Progenitor cell of endocrine pancreas (in vitro differentiated cells): ENCODE measurements at regions not wholly inside any gene's neighbourhood (a gene's known extent, or its start where the extent isn't known, plus 50 kb on each side); places are given as distances from the start of the nearest gene placed in this dataset.

ENCODE experiments used
- DNase-seq: peaks from one replicate; pipeline ENCODE4 v3.0.0; 2021; ENCODE audit warnings: low spot score; ENCODE audit not compliant: unreplicated experiment
- H3K27ac Mint-ChIP-seq: 2 replicates; pipeline ENCODE4 v1.8.0; 2021; ENCODE audit warnings: mild to moderate bottlenecking, moderate library complexity, mixed read lengths
- H3K27me3 Mint-ChIP-seq: 2 replicates; pipeline ENCODE4 v1.8.0; 2021; ENCODE audit warnings: mixed read lengths
- H3K36me3 Mint-ChIP-seq: 2 replicates; pipeline ENCODE4 v1.8.0; 2022; ENCODE audit warnings: mixed read lengths; ENCODE audit not compliant: insufficient read depth
- H3K4me1 Mint-ChIP-seq: 2 replicates; pipeline ENCODE4 v1.8.0; 2021; ENCODE audit warnings: low read depth, mixed read lengths
- H3K4me3 Mint-ChIP-seq: 2 replicates; pipeline ENCODE4 v1.8.0; 2021; ENCODE audit warnings: low read depth, mild to moderate bottlenecking, moderate library complexity, mixed read lengths
- H3K9me3 Mint-ChIP-seq: 2 replicates; pipeline ENCODE4 v1.8.0; 2021; ENCODE audit warnings: low read depth, mixed read lengths
- TF ChIP-seq, protein P1 (sequence below): fragments of 200-600 bp; sonication (generic); IDR thresholded peaks from one replicate; pipeline ENCODE4 v1.5.0; 2021; ENCODE audit warnings: antibody characterized with exemption, mild to moderate bottlenecking; ENCODE audit not compliant: unreplicated experiment

DNA sequence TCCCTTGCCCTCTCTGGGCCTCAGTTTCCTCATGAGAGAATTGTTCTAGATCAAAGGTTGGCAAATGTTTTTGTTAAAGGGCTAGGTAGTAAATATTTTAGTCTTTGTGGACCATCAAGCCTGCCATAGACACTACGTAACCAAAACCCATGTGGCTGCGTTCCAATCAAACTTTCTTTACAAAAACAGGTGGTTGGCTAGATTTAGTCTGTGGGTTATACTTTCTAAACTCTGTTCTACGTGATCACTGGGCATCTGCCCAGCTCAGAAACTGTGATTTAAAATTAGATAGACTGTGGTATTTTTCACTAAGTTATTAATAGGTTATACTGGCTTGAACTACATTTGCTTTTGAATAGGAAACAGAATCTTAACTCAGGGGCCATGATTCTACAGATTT is 149.8 kb upstream of the DCC start:
- Mint-ChIP-seq H3K36me3 (no peaks in the 10 kb centered on the region), H3K4me3 (no peak overlapping the region), H3K27ac (no peak overlapping the region), H3K4me1 (no peaks in the 10 kb centered on the region), H3K27me3 (peaks cover 3% of the 10 kb centered on the region), H3K9me3 (no peaks in the 10 kb centered on the region)
- DNase-seq, result no peak
- TF ChIP-seq, protein P1, sequence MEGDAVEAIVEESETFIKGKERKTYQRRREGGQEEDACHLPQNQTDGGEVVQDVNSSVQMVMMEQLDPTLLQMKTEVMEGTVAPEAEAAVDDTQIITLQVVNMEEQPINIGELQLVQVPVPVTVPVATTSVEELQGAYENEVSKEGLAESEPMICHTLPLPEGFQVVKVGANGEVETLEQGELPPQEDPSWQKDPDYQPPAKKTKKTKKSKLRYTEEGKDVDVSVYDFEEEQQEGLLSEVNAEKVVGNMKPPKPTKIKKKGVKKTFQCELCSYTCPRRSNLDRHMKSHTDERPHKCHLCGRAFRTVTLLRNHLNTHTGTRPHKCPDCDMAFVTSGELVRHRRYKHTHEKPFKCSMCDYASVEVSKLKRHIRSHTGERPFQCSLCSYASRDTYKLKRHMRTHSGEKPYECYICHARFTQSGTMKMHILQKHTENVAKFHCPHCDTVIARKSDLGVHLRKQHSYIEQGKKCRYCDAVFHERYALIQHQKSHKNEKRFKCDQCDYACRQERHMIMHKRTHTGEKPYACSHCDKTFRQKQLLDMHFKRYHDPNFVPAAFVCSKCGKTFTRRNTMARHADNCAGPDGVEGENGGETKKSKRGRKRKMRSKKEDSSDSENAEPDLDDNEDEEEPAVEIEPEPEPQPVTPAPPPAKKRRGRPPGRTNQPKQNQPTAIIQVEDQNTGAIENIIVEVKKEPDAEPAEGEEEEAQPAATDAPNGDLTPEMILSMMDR, result no peak

- Mint-ChIP-seq H3K9me3 (no peaks in the 10 kb centered on the region), H3K4me3 (no peak overlapping the region), H3K4me1 (no peaks in the 10 kb centered on the region), H3K27me3 (peaks cover 3% of the 10 kb centered on the region), H3K27ac (no peak overlapping the region), H3K36me3 (no peaks in the 10 kb centered on the region)
- TF ChIP-seq, protein P1, result no peak
- DNase-seq, result no peak
Measured at GRCh38 chr18:52190631-52191030, 149.4 kb upstream of the DCC start.

GRCh38 chr18:52200406-52200805 is 139.6 kb upstream of the DCC start:
- TF ChIP-seq, protein P1, result no peak
- H3K4me3 Mint-ChIP-seq, result no peak overlapping the region
- no peak overlapping the region for H3K27ac Mint-ChIP-seq
- no peaks in the 10 kb centered on the region for H3K9me3 Mint-ChIP-seq
- H3K4me1 Mint-ChIP-seq, result no peaks in the 10 kb centered on the region
- H3K36me3 Mint-ChIP-seq, result no peaks in the 10 kb centered on the region
- no peaks in the 10 kb centered on the region for H3K27me3 Mint-ChIP-seq
- no peak for DNase-seq

DNA sequence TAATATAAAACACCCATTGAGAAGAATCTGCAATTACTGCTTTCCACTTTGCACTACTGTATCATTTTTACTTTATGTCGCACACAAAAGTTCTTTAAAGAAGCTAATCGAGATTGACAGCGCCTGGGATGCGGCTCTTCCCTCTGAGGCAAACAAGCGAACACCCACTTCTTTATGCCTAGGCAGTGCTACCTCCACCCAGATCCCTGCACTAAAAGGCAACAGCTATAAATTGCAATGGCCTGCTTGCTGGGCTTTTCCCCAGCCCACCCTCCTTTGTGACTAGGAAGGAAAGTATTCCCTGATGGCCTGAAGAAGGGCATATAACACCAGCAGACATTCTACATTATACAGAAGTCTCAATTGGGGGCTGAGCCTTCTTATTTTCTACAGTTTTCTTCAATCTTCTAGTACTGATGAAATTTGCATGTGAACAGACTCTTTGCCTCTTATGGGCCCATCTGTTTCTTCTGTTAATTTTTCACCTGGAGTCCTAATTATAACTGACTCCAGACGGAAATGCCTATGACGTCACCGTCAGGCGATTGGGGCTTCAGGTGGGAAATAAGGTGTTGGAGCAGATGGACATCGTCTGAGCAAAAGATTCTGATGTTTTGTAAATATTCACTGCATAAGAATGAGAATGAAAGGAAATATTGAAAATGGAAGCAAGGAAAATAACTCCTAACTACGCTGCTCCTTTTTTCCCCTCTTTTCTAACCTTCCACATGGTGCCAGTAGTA is 138.9 kb upstream of the DCC start:
- no peaks in the 10 kb centered on the region for H3K4me1 Mint-ChIP-seq
- no peaks in the 10 kb centered on the region for H3K9me3 Mint-ChIP-seq
- H3K36me3 Mint-ChIP-seq, result no peaks in the 10 kb centered on the region
- H3K4me3 Mint-ChIP-seq, result no peak overlapping the region
- no peaks in the 10 kb centered on the region for H3K27me3 Mint-ChIP-seq
- H3K27ac Mint-ChIP-seq, result no peak overlapping the region
- no peak for DNase-seq
- TF ChIP-seq, protein P1, result no peak

GRCh38 chr18:52208646-52209045 is 131.4 kb upstream of the DCC start:
- Mint-ChIP-seq H3K9me3 (no peaks in the 10 kb centered on the region), H3K27ac (no peak overlapping the region), H3K4me3 (no peak overlapping the region), H3K36me3 (no peaks in the 10 kb centered on the region), H3K27me3 (peaks cover 4% of the 10 kb centered on the region), H3K4me1 (no peaks in the 10 kb centered on the region)
- TF ChIP-seq, protein P1, result no peak
- no peak for DNase-seq
